ENCODE measurements at regions not wholly inside any gene's neighbourhood (a gene's known extent, or its start where the extent isn't known, plus 50 kb on each side); places are given as distances from the start of the nearest gene placed in this dataset.

DNA sequence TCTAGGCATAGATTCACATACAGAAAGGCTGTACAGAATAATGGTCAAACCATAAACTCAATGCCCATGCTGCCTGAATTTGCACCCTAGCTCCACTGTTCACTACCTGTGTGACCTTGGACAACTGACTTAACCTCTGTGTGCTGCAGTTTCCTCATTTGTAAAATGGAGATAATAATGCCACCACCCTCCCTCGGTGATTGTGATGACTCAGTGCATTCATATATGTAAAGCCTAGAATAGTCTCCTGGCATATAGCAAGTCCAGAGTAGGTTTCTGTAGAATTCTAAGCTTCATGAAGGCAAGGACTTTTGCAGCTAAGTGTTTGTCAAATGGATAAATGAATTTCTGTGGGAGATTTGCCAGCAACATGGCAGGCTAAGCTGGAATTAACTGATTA, 297.8 kb upstream of the NR4A3 start:
- H3K4me1 ChIP-seq (ENCODE audit: control insufficient read depth in 2 of 3, insufficient read depth in 2 of 3, low read depth in 1 of 3, low read length in 3 of 3) = no peaks in the 10 kb centered on the region
- no peak overlapping the region for H3K4me3 ChIP-seq (ENCODE audit: low read length in 3 of 3)
- TF ChIP-seq, protein P1, sequence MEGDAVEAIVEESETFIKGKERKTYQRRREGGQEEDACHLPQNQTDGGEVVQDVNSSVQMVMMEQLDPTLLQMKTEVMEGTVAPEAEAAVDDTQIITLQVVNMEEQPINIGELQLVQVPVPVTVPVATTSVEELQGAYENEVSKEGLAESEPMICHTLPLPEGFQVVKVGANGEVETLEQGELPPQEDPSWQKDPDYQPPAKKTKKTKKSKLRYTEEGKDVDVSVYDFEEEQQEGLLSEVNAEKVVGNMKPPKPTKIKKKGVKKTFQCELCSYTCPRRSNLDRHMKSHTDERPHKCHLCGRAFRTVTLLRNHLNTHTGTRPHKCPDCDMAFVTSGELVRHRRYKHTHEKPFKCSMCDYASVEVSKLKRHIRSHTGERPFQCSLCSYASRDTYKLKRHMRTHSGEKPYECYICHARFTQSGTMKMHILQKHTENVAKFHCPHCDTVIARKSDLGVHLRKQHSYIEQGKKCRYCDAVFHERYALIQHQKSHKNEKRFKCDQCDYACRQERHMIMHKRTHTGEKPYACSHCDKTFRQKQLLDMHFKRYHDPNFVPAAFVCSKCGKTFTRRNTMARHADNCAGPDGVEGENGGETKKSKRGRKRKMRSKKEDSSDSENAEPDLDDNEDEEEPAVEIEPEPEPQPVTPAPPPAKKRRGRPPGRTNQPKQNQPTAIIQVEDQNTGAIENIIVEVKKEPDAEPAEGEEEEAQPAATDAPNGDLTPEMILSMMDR (IDR thresholded peaks at IDR 0.05; ENCODE audit: borderline replicate concordance, extremely low read depth, insufficient read depth) = no peak
- no peak overlapping the region for H3K9ac ChIP-seq (ENCODE audit: low read length in 3 of 3)
- H3K9me3 ChIP-seq (ENCODE audit: control insufficient read depth in 2 of 3, insufficient read depth in 1 of 3, low read length in 3 of 3) = peaks cover 0 to 3% (median 0%) of the 10 kb centered on the region in 3 donors
- H3K27me3 ChIP-seq (ENCODE audit: control insufficient read depth, insufficient read depth, low read length) = no peaks in the 10 kb centered on the region
- DNase-seq (no peak), FAIRE-seq (no peak)
- intact Hi-C loops (cut with DNase I) = no loop called here
- no peaks in the 10 kb centered on the region for H3K36me3 ChIP-seq (ENCODE audit: control insufficient read depth in 2 of 3, insufficient read depth in 3 of 3, low read length in 3 of 3)
- no peak overlapping the region for H3K27ac ChIP-seq (ENCODE audit: low read depth in 2 of 2, low read length in 2 of 2)

DNA sequence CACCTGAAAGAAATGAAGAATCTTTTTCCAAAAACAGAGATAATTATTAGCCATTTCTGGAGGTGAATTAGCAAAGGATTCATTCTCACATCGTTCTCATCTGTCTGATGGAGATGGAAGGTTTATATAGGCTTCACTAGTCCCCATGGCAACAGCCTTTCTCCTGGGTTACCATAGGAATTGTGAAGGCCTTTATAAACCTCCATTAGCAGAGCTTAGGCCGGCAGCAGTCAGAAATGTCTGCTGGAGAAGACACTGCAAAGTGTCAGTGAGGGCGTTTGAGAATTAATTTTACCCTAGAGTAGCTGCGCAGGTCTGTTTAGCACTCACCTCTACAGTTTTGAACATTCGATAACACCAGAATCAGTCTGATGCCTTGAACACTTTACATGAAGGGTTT, 290.4 kb upstream of the NR4A3 start:
- peaks cover 0 to 3% (median 0%) of the 10 kb centered on the region in 3 donors for H3K9me3 ChIP-seq (ENCODE audit: control insufficient read depth in 2 of 3, insufficient read depth in 1 of 3, low read length in 3 of 3)
- FAIRE-seq (no peak), DNase-seq (no peak)
- intact Hi-C loops (cut with DNase I) = no loop called here
- no peak overlapping the region for H3K4me3 ChIP-seq (ENCODE audit: low read length in 3 of 3)
- H3K36me3 ChIP-seq (ENCODE audit: control insufficient read depth in 2 of 3, insufficient read depth in 3 of 3, low read length in 3 of 3) = no peaks in the 10 kb centered on the region
- no peak overlapping the region for H3K9ac ChIP-seq (ENCODE audit: low read length in 3 of 3)
- TF ChIP-seq, protein P1 (IDR thresholded peaks at IDR 0.05; ENCODE audit: borderline replicate concordance, extremely low read depth, insufficient read depth) = no peak
- H3K4me1 ChIP-seq (ENCODE audit: control insufficient read depth in 2 of 3, insufficient read depth in 2 of 3, low read depth in 1 of 3, low read length in 3 of 3) = no peaks in the 10 kb centered on the region
- H3K27me3 ChIP-seq (ENCODE audit: control insufficient read depth, insufficient read depth, low read length) = no peaks in the 10 kb centered on the region
- no peak overlapping the region for H3K27ac ChIP-seq (ENCODE audit: low read depth in 2 of 2, low read length in 2 of 2)

DNA sequence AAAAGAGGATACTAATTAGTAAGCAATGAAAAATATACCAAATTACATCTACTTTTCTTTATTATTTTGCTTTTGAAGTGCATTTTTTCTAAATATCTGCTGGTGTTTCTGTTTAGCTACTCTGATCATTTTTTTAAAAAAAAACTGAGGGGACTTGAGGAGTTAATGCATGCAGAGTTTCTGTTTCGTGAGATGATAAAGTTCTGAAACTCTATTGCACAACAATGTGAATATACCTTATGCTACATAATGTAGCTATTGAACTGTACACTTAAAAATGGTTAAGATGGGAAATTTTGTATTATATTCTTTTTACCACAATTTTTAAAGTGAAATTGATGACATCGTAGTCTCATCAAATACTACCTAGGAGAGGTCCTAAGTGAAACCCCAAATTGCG, 288.3 kb upstream of the NR4A3 start:
- intact Hi-C loops (cut with DNase I) = no loop called here
- no peak overlapping the region for H3K9ac ChIP-seq (ENCODE audit: low read length in 3 of 3)
- no peaks in the 10 kb centered on the region for H3K4me1 ChIP-seq (ENCODE audit: control insufficient read depth in 2 of 3, insufficient read depth in 2 of 3, low read depth in 1 of 3, low read length in 3 of 3)
- H3K9me3 ChIP-seq (ENCODE audit: control insufficient read depth in 2 of 3, insufficient read depth in 1 of 3, low read length in 3 of 3) = peaks cover 0 to under 1% (median 0%) of the 10 kb centered on the region in 3 donors
- H3K27me3 ChIP-seq (ENCODE audit: control insufficient read depth, insufficient read depth, low read length) = no peaks in the 10 kb centered on the region
- TF ChIP-seq, protein P1 (IDR thresholded peaks at IDR 0.05; ENCODE audit: borderline replicate concordance, extremely low read depth, insufficient read depth) = no peak
- FAIRE-seq (no peak), DNase-seq (no peak)
- no peak overlapping the region for H3K27ac ChIP-seq (ENCODE audit: low read depth in 2 of 2, low read length in 2 of 2)
- no peak overlapping the region for H3K4me3 ChIP-seq (ENCODE audit: low read length in 3 of 3)
- H3K36me3 ChIP-seq (ENCODE audit: control insufficient read depth in 2 of 3, insufficient read depth in 3 of 3, low read length in 3 of 3) = no peaks in the 10 kb centered on the region

DNA sequence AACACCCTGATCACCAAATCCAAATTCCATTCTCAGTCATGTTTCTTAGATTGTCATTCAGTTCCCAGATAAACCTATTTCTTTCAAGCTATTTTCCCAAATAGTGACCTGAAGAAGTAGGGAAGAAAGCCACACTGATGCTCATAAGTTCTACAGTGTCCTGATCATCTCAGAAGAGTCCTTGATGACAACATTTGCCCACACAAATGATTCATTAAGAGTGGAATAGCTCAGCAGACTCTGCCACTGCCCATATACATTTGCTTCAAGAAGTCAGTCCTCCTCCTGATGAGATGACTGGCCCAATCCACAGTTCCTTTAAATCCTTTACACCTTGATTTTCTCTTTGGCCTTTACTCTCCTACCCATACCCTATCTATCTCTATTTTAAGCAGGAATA, 283.7 kb upstream of the NR4A3 start:
- no peak overlapping the region for H3K9ac ChIP-seq (ENCODE audit: low read length in 3 of 3)
- no peak overlapping the region for H3K27ac ChIP-seq (ENCODE audit: low read depth in 2 of 2, low read length in 2 of 2)
- TF ChIP-seq, protein P1 (IDR thresholded peaks at IDR 0.05; ENCODE audit: borderline replicate concordance, extremely low read depth, insufficient read depth) = no peak
- no peaks in the 10 kb centered on the region for H3K36me3 ChIP-seq (ENCODE audit: control insufficient read depth in 2 of 3, insufficient read depth in 3 of 3, low read length in 3 of 3)
- FAIRE-seq (no peak), DNase-seq (no peak)
- no peaks in the 10 kb centered on the region for H3K27me3 ChIP-seq (ENCODE audit: control insufficient read depth, insufficient read depth, low read length)
- intact Hi-C loops (cut with DNase I) = no loop called here
- H3K4me3 ChIP-seq (ENCODE audit: low read length in 3 of 3) = no peak overlapping the region
- no peaks in the 10 kb centered on the region for H3K4me1 ChIP-seq (ENCODE audit: control insufficient read depth in 2 of 3, insufficient read depth in 2 of 3, low read depth in 1 of 3, low read length in 3 of 3)
- H3K9me3 ChIP-seq (ENCODE audit: control insufficient read depth in 2 of 3, insufficient read depth in 1 of 3, low read length in 3 of 3) = no peaks in the 10 kb centered on the region

All from kidney (tissue), 13 donors.